Neutrophil (primary cell): ENCODE measurements at regions not wholly inside any gene's neighbourhood (a gene's known extent, or its start where the extent isn't known, plus 50 kb on each side); places are given as distances from the start of the nearest gene placed in this dataset.
"Not testable (repeated sequence)": the region's sequence is repeated elsewhere in the genome, so short reads cannot be mapped to it uniquely, and the experiment has no call there.

ENCODE experiments used
- H3K27ac ChIP-seq: fragments of 200-600 bp; sonication (generic); 2 replicates; pipeline ENCODE4 v1.5.1; 2016; ENCODE audit warnings: mild to moderate bottlenecking, moderate library complexity
- H3K27me3 ChIP-seq: fragments of 200-600 bp; sonication (generic); 2 replicates; pipeline ENCODE4 v1.6.0; 2016; ENCODE audit warnings: mild to moderate bottlenecking
- H3K36me3 ChIP-seq: fragments of 200-600 bp; sonication (generic); 2 replicates; pipeline ENCODE4 v1.5.1; 2017
- H3K4me1 ChIP-seq, 2 experiments: fragments of 200-600 bp in 1 of 2; sonication (generic) in 1 of 2; 1 replicate in 1 of 2; 2 replicates in 1 of 2; pipeline versions ENCODE4 v1.5.1 to v1.6.1; 2013 to 2016; ENCODE audit warnings: low read depth in 1 of 2, low read length in 1 of 2, mild to moderate bottlenecking in 1 of 2, moderate library complexity in 1 of 2; ENCODE audit not compliant: control insufficient read depth in 1 of 2, insufficient read depth in 1 of 2
- H3K4me3 ChIP-seq, 2 experiments: fragments of 200-600 bp in 1 of 2; sonication (generic) in 1 of 2; 1 replicate in 1 of 2; 2 replicates in 1 of 2; pipeline ENCODE4 v1.5.1; 2013 to 2016; ENCODE audit warnings: low read depth in 1 of 2, low read length in 1 of 2, mild to moderate bottlenecking in 1 of 2, moderate library complexity in 1 of 2
- H3K9me3 ChIP-seq: fragments of 200-600 bp; sonication (generic); 2 replicates; pipeline ENCODE4 v1.5.1; 2016
- CTCF ChIP-seq: fragments of 200-600 bp; sonication (generic); IDR thresholded peaks from 2 replicates; pipeline ENCODE4 v1.5.1; 2016; ENCODE audit warnings: antibody characterized with exemption

- TF ChIP-seq CTCF, result no peak
Measured at GRCh38 chr2:44055664-44056063, 59.9 kb upstream of the LRPPRC start.

DNA sequence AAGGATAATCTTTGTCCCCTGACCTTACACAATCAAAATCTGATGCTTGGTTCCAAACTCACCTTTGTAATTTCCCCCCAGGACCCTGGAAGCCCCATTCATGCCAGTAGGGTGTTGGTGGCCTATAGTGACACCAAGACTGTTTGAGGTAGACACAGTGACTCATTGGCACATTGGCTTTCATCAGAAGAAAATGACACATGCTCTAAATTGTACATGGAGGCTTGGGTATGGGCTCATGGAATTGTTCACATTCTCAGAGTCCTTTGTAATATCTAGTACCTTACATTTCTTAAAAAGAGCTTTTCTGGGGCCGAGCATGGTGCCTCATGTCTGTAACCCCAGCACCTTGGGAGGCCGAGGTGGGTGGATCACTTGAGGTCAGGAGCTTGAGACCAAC is 61.2 kb upstream of the LRPPRC start:
- no peak for TF ChIP-seq CTCF
- no peak overlapping the region for H3K27ac ChIP-seq
- H3K4me3 ChIP-seq, result no peak overlapping the region
- H3K9me3 ChIP-seq, result no peaks in the 10 kb centered on the region
- H3K4me1 ChIP-seq, result peaks cover 0 to 4% of the 10 kb centered on the region in 2 experiments
- H3K27me3 ChIP-seq, result no peaks in the 10 kb centered on the region
- H3K36me3 ChIP-seq, result no peaks in the 10 kb centered on the region

More at GRCh38 chr2:44055664-44056063, 59.9 kb upstream of the LRPPRC start:
- no peak overlapping the region for H3K4me3 ChIP-seq
- H3K9me3 ChIP-seq, result no peaks in the 10 kb centered on the region
- no peaks in the 10 kb centered on the region for H3K27me3 ChIP-seq
- no peak overlapping the region for H3K27ac ChIP-seq
- no peaks in the 10 kb centered on the region for H3K36me3 ChIP-seq
- H3K4me1 ChIP-seq, result no peaks in the 10 kb centered on the region

- H3K4me1 ChIP-seq, H3K27me3 ChIP-seq, H3K36me3 ChIP-seq, H3K27ac ChIP-seq, H3K4me3 ChIP-seq, H3K9me3 ChIP-seq: not testable (repeated sequence)
Measured at GRCh38 chr2:44060286-44060685, 64.5 kb upstream of the LRPPRC start.

DNA sequence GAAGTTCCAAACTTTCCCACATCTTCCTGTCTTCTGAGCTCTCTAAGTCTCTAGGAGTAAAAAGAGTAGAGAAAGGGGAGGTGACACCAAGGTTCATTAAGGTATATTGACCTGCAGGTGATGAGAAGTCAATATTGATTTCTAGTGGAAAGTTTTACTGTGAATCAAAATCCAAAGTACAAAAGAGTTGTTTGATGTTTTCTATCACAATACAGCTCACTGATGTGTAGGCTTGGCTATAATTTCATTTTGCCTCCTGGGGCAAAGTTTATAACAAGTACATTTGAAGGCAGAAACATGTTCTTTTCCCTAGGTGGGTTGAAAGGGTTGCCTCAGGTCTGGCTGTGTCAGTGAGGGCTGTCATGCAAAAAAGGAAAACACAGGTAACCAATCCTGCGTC is 65.2 kb upstream of the LRPPRC start:
- H3K4me3 ChIP-seq, result no peak overlapping the region
- peaks cover 0 to 6% of the 10 kb centered on the region in 2 experiments for H3K4me1 ChIP-seq
- H3K36me3 ChIP-seq, result no peaks in the 10 kb centered on the region
- no peaks in the 10 kb centered on the region for H3K27me3 ChIP-seq
- H3K27ac ChIP-seq, result no peak overlapping the region
- no peak for TF ChIP-seq CTCF
- H3K9me3 ChIP-seq, result no peaks in the 10 kb centered on the region

DNA sequence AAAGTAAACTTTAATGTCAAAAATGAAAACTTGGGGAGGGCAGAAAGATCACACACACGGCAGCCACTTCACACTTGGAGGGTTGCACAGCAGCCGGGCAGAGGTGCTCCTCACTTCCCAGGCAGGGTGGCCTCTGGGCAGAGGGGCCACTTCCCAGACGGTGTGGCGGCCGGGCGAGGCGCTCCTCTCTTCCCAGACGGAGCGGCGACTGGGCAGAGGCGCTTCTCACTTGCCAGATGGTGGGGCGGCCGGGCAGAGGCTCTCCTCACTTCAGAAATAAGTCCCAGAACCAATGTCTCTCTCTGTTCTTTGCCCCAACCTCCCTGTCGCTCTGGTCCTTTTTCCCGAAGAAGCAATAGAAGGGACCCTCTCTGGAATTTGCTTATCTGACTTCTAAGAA is 65.7 kb upstream of the LRPPRC start:
- peaks cover 0 to 6% of the 10 kb centered on the region in 2 experiments for H3K4me1 ChIP-seq
- no peaks in the 10 kb centered on the region for H3K36me3 ChIP-seq
- no peaks in the 10 kb centered on the region for H3K9me3 ChIP-seq
- no peak overlapping the region for H3K27ac ChIP-seq
- no peaks in the 10 kb centered on the region for H3K27me3 ChIP-seq
- TF ChIP-seq CTCF, result no peak
- no peak overlapping the region for H3K4me3 ChIP-seq

DNA sequence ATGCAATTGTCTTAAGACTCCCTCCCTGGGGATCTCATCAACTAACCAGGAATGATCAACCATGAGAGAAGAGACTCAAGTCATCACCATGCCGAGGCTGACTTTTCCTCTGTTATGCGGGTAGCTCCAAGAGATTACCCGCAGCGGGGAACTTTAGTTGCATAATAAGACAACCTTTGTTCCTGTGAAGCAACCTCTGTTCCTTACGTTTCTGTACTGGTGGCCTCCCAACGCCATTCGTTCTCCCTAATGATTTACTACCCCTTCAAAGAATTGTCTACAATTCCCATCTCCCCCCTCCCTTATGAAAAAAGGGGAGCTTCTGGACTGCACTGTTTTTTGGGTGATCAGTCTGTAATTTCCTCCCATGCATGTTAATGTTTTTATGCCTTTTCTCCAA is 66.1 kb upstream of the LRPPRC start:
- Histone ChIP-seq H3K4me3 (no peak overlapping the region), H3K4me1 (peaks cover 0 to 6% of the 10 kb centered on the region in 2 experiments), H3K27me3 (no peaks in the 10 kb centered on the region), H3K36me3 (no peaks in the 10 kb centered on the region), H3K27ac (no peak overlapping the region), H3K9me3 (no peaks in the 10 kb centered on the region)
- no peak for TF ChIP-seq CTCF
